Activated CD8-positive, alpha-beta memory T cell treated with anti-CD3 and anti-CD28 coated beads for 36 hours (primary cell): ENCODE measurements at regions not wholly inside any gene's neighbourhood (a gene's known extent, or its start where the extent isn't known, plus 50 kb on each side); places are given as distances from the start of the nearest gene placed in this dataset.

Source experiments
- CTCF ChIA-PET: fragments of 350-600 bp; sonication (Branson Sonifier 250); formaldehyde crosslinking; loops from one replicate; lab custom pipeline; 2021; ENCODE audit warnings: antibody characterized with exemption; lab: Charles Lee
- POLR2A ChIA-PET: fragments of 350-600 bp; sonication (Branson Sonifier 250); formaldehyde crosslinking; loops from one replicate; lab custom pipeline; 2021; ENCODE audit warnings: antibody characterized with exemption; lab: Charles Lee

DNA sequence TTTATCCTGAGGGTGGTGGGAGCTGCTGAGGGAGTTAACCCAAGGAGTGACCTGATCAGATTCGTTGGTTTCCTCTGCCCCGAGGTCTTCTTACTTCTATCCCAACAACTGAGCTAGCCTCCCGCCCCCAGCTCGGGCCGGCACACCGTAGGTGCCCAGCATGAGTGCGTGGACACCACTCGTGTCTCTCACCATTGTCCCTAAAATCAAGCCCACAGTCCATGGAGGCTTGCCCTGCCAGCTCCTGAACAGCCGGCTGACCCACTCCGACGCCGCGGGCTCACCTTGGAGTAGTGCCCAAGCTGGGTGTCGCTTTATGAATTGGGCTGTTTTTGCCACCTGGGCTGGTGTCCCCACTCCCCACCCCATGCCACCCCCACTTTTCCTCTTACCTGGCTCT is 59.0 kb upstream of the CCDC167 start:
- POLR2A ChIA-PET = interaction anchor here (1.4 kb wide), 1 partner anchor 67 kb away, joined by 4 read pairs; no protein-coding TSS in a partner anchor

GRCh38 chr6:37558168-37558567 is 58.5 kb upstream of the CCDC167 start:
- ChIA-PET CTCF (interaction anchor here (0.8 to 5.3 kb wide), 3 partner anchors 7 to 232 kb away, joined by 3 to 25 read pairs (median 5); no protein-coding TSS in a partner anchor), POLR2A (interaction anchor here (1.4 kb wide), 1 partner anchor 66 kb away, joined by 4 read pairs; no protein-coding TSS in a partner anchor)

More for the DNA sequence above, 59.0 kb upstream of the CCDC167 start:
- CTCF ChIA-PET = interaction anchor here (0.8 to 5.3 kb wide), 3 partner anchors 7 to 233 kb away, joined by 3 to 25 read pairs (median 5); no protein-coding TSS in a partner anchor

GRCh38 chr6:37557645-37558114 is 58.0 kb upstream of the CCDC167 start:
- POLR2A ChIA-PET = interaction anchor here (0.6 to 1.4 kb wide), 2 partner anchors 58 to 66 kb away, joined by 4 read pairs; partner anchors contain the start of gene CCDC167
- CTCF ChIA-PET = interaction anchor here (1.3 to 5.3 kb wide), 2 partner anchors 8 to 70 kb away, joined by 5 to 25 read pairs; no protein-coding TSS in a partner anchor

- POLR2A ChIA-PET = interaction anchor here (0.6 to 1.4 kb wide), 2 partner anchors 57 to 65 kb away, joined by 4 read pairs; partner anchors contain the start of gene CCDC167
Observed at GRCh38 chr6:37556881-37557644, 57.4 kb upstream of the CCDC167 start.

GRCh38 chr6:37555040-37555781 is 55.5 kb upstream of the CCDC167 start:
- CTCF ChIA-PET = interaction anchor here (0.6 to 5.3 kb wide), 3 partner anchors 10 to 61 kb away, joined by 3 to 25 read pairs (median 3); no protein-coding TSS in a partner anchor
- POLR2A ChIA-PET = interaction anchor here (1.3 kb wide), 1 partner anchor 61 kb away, joined by 10 read pairs; no protein-coding TSS in a partner anchor

More at GRCh38 chr6:37556881-37557644, 57.4 kb upstream of the CCDC167 start:
- CTCF ChIA-PET = interaction anchor here (1.3 to 5.3 kb wide), 2 partner anchors 8 to 69 kb away, joined by 5 to 25 read pairs; no protein-coding TSS in a partner anchor

GRCh38 chr6:37554480-37554819 is 54.8 kb upstream of the CCDC167 start:
- CTCF ChIA-PET = interaction anchor here (1.2 to 5.3 kb wide), 4 partner anchors 11 to 72 kb away, joined by 3 to 25 read pairs (median 6); no protein-coding TSS in a partner anchor
- POLR2A ChIA-PET = no interaction called here

DNA sequence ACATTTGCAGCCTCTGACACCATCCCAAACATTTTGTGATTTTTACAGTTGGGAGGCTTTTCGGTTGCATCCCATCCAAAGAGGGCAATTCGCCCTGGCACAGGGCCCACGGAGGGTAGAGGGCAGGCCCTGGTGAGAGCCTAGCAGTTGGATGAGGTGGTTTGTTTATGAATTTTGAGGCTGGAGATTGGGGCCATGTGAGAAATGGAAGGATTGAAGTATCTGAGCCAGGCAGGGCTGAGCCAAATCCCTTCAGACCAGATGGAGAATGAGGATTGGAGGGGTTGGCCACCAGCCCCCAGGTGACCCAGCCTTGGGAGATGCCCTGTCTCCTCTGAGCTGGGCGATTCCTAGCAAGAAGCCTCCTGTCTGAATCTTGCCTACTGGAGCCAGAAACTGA is 52.6 kb upstream of the CCDC167 start:
- ChIA-PET POLR2A (interaction anchor here (1.8 kb wide), 1 partner anchor 36 kb away, joined by 4 read pairs; no protein-coding TSS in a partner anchor), CTCF (no interaction called here)

- ChIA-PET POLR2A (no interaction called here), CTCF (interaction anchor here (2.3 kb wide), 1 partner anchor 36 kb away, joined by 7 read pairs; no protein-coding TSS in a partner anchor)
Observed at GRCh38 chr6:37551867-37552266, 52.2 kb upstream of the CCDC167 start.

DNA sequence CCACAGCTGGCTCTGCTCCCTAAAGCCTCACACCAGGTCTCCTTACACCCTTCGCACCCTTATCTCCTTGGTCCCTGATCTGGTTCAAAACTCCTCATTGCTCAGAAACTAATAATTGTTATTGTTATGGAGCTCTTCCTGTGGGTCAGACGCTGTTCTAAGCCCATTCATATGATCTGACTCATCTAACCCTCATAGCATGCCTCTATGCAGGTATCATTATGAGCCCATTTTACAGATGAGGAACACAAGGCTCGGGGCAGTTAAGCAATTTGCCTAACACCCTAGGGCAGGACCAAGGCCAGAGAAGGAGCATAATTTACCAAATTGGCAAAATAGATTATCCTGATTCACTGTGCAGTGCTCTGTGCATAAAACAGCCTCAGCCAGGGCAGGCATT is 51.8 kb upstream of the CCDC167 start:
- CTCF ChIA-PET = interaction anchor here (0.7 to 2.3 kb wide), 2 partner anchors 35 to 56 kb away, joined by 3 to 7 read pairs; no protein-coding TSS in a partner anchor
- POLR2A ChIA-PET = no interaction called here

- CTCF ChIA-PET = interaction anchor here (0.7 to 2.3 kb wide), 2 partner anchors 35 to 56 kb away, joined by 3 to 7 read pairs; no protein-coding TSS in a partner anchor
- POLR2A ChIA-PET = no interaction called here
Observed at GRCh38 chr6:37551002-37551401, 51.3 kb upstream of the CCDC167 start.

- ChIA-PET POLR2A (no interaction called here), CTCF (interaction anchor here (0.6 to 2.3 kb wide), 2 partner anchors 34 to 63 kb away, joined by 3 to 7 read pairs; no protein-coding TSS in a partner anchor)
Observed at GRCh38 chr6:37550191-37550831, 50.6 kb upstream of the CCDC167 start.

GRCh38 chr6:37549558-37549957 is 49.9 kb upstream of the CCDC167 start:
- ChIA-PET CTCF (interaction anchor here (0.6 to 2.3 kb wide), 3 partner anchors 16 to 62 kb away, joined by 3 to 7 read pairs (median 3); no protein-coding TSS in a partner anchor), POLR2A (no interaction called here)
